Immature natural killer cell (primary cell): ENCODE measurements at regions not wholly inside any gene's neighbourhood (a gene's known extent, or its start where the extent isn't known, plus 50 kb on each side); places are given as distances from the start of the nearest gene placed in this dataset.
"Not testable (repeated sequence)": the region's sequence is repeated elsewhere in the genome, so short reads cannot be mapped to it uniquely, and the experiment has no call there.

ENCODE experiments used
- DNase-seq, 3 donors: peaks; one replicate each; pipeline ENCODE4 v3.0.0; 2022; ENCODE audit warnings: mixed read lengths in 1 of 3
- H3K27ac Mint-ChIP-seq, 6 donors: one replicate each; pipeline ENCODE4 v1.8.0; 2020; ENCODE audit warnings: mixed read lengths in 6 of 6, mild to moderate bottlenecking in 5 of 6, inconsistent platforms in 4 of 6, moderate library complexity in 3 of 6
- H3K27me3 Mint-ChIP-seq, 3 donors: one replicate each; pipeline ENCODE4 v1.8.0; 2020 to 2021; ENCODE audit warnings: low read depth in 3 of 3, mild to moderate bottlenecking in 3 of 3, mixed read lengths in 3 of 3, moderate library complexity in 3 of 3, inconsistent platforms in 1 of 3
- H3K36me3 Mint-ChIP-seq, 3 donors: one replicate each; pipeline ENCODE4 v1.8.0; 2020; ENCODE audit warnings: mixed read lengths in 3 of 3, inconsistent platforms in 2 of 3, mild to moderate bottlenecking in 2 of 3
- H3K4me1 Mint-ChIP-seq, 2 donors: one replicate each; pipeline ENCODE4 v1.8.0; 2020; ENCODE audit warnings: inconsistent platforms in 2 of 2, mild to moderate bottlenecking in 2 of 2, mixed read lengths in 2 of 2, moderate library complexity in 1 of 2
- H3K4me3 Mint-ChIP-seq, 5 donors: one replicate each; pipeline ENCODE4 v1.8.0; 2020; ENCODE audit warnings: mild to moderate bottlenecking in 5 of 5, mixed read lengths in 5 of 5, inconsistent platforms in 3 of 5, moderate library complexity in 3 of 5
- H3K9me3 Mint-ChIP-seq, 6 donors: one replicate each; pipeline ENCODE4 v1.8.0; 2020; ENCODE audit warnings: mild to moderate bottlenecking in 6 of 6, mixed read lengths in 6 of 6, inconsistent platforms in 4 of 6, moderate library complexity in 3 of 6

DNA sequence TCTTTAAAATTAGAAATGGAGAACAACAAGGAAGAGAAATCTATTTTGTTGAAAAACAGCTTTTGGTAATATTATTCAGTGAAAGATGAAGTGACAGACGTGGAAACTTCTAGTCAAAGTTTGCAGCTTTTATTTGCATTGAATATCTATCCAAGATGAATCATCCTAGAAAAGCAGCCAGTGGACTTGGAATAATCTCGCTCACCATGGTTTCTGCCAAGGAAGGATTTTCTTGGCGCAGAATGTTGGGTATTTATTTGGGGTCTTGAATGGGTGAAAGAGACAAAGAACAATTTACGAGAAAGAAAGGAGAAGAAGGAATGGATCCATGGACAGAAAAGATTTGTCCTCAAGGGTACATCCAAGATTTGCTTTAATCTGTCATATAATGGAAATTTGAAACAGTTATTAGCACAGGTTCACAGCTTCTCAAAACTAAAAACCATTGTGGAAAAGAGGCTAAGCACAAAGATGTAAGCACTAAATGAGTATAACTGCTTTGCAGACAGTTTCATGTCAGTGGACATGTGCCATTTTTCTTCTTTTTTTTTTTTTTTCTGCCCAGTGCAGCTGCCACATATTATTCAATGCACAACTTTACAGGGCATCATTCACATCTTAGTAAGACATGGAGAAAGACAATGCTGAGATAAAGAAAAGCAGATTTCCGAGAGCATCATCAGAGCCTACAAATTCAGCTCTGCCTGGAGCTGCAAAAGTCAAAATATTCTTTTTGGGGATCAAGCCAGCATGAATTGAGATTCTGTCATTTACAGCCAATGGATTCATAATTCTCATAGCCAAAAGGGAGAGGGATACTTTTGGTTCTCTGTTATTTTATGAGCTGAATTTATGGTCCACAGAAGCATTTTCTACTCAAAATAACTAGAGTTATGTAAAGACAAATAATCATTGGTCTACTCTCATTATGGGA lies 333.7 kb downstream of the DAD1 start:
- no peak for DNase-seq
- Mint-ChIP-seq H3K4me3 (no peak overlapping the region), H3K27me3 (peaks cover 0 to 14% (median 9%) of the 10 kb centered on the region in 3 donors), H3K27ac (no peak overlapping the region), H3K4me1 (no peaks in the 10 kb centered on the region), H3K9me3 (peaks cover 0 to 1% (median 0%) of the 10 kb centered on the region in 6 donors), H3K36me3 (no peaks in the 10 kb centered on the region)

DNA sequence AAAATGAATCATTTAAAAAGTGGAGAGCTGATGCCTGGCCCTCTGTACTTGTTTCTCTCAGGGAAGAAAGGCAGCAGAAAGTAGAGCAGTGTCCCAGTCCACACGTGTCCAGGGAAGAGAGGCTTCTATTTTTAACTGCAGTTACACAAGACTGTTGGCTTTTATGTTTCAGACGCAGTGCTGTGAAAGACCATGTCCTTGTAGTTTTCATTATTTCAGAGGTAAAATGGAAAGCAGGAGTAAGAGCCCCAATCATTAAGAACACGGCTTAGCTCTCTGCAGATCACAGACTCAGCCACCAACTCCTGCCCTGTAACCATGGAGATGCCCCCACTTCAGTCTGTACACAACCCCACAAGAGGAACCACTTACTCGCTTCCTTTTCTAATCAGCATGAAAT lies 336.3 kb downstream of the DAD1 start:
- Mint-ChIP-seq H3K36me3 (no peaks in the 10 kb centered on the region), H3K4me3 (no peak overlapping the region), H3K4me1 (no peaks in the 10 kb centered on the region), H3K9me3 (no peaks in the 10 kb centered on the region), H3K27me3 (peaks cover 0 to 8% (median 7%) of the 10 kb centered on the region in 3 donors), H3K27ac (no peak overlapping the region)
- no peak for DNase-seq

DNA sequence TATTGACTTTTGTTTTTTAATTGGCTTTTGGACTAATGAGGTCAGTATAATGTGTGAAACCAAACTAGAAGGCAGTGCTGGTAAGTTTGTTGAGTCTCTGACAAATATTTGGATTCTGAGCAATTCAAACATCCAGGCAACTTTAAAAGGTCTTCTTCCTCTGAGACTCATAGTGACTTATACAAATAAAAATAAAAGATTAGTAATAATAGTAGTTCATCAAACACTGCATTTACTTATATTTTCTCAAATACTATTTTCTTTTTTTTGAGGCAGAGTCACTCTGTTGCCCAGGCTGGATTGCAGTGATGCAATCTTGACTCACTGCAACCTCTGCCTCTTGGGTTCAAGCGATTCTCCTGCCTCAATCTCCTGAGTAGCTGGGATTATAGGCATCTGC lies 337.9 kb downstream of the DAD1 start:
- H3K36me3 Mint-ChIP-seq, result no peaks in the 10 kb centered on the region
- no peaks in the 10 kb centered on the region for H3K4me1 Mint-ChIP-seq
- H3K9me3 Mint-ChIP-seq, result no peaks in the 10 kb centered on the region
- no peak for DNase-seq
- no peak overlapping the region for H3K27ac Mint-ChIP-seq
- peaks cover under 1 to 8% (median 7%) of the 10 kb centered on the region in 3 donors for H3K27me3 Mint-ChIP-seq
- H3K4me3 Mint-ChIP-seq, result no peak overlapping the region

DNA sequence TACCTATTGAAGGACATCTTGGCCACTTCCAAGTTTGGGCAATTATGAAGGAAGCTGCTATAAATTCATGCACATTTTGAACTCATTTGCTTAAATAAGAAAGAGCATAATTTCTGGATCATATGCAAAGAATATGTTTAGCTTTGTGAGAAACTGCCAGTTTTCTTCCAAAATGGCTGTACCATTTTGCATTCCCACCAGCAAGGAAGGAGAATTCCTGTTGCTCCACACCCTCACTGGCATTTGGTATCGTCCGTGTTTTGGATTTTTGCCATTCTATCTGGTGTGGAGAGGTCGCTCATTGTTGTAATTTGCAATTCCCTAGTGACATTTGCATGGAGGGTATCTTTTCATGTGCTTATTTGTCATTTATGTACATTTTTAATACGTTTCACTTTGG lies 339.3 kb downstream of the DAD1 start:
- Mint-ChIP-seq H3K27me3 (peaks cover 2 to 8% (median 7%) of the 10 kb centered on the region in 3 donors), H3K36me3 (no peaks in the 10 kb centered on the region), H3K4me3 (no peak overlapping the region), H3K27ac (no peak overlapping the region), H3K9me3 (no peaks in the 10 kb centered on the region), H3K4me1 (no peaks in the 10 kb centered on the region)
- no peak for DNase-seq

DNA sequence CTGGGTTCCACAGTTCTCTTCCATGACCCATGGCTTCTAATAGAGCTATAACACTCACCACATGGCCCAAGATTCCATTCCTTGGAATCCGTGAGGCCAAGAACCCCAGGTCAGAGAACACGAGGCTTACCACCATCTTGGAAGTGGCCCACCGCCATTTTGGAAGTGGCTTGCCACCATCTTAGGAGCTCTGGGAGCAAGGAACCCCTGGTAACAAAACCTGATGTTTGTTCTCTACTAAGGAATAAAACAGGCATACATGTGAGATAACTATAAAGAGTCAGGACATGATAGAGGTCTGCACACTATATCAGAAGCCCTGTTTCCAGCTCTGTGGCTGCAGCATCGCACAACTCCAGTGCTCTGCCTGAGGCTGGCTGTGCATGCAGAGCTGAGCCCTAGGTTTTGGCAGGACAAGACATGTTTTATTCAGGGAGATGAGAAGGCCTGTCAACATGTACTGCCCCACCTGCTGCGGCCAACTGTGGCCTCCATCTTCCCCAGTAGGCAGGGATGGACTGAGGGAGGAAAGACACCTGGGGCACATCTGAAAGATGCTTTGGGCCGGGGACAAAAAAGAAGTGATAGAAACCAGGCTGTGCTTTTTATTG lies 344.9 kb downstream of the DAD1 start:
- H3K36me3 Mint-ChIP-seq, result no peaks in the 10 kb centered on the region
- no peak for DNase-seq
- peaks cover 3 to 6% (median 5%) of the 10 kb centered on the region in 3 donors for H3K27me3 Mint-ChIP-seq
- H3K4me1 Mint-ChIP-seq, result no peaks in the 10 kb centered on the region
- H3K4me3 Mint-ChIP-seq, result no peak overlapping the region
- H3K27ac Mint-ChIP-seq, result no peak overlapping the region
- no peaks in the 10 kb centered on the region for H3K9me3 Mint-ChIP-seq

DNA sequence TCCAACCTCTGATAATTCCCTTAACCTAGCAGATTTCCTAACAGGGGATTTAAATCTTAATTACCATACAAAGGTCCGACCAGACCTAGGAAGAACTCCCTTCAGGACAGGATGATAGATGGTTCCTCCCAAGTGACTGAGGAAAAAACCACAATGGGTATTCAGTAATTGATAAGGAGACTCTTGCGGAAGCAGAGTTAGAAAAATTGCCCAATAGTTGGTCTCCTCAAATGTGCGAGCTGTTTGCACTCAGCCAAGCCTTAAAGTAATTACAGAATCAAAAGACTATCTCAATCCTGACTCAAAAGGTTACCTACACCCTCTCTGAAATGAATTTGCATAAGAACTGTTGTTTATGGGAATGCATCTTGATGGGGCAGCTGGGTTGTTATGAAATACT lies 350.7 kb downstream of the DAD1 start:
- not testable (repeated sequence) for DNase-seq, H3K27me3 Mint-ChIP-seq, H3K27ac Mint-ChIP-seq, H3K36me3 Mint-ChIP-seq, H3K4me1 Mint-ChIP-seq, H3K4me3 Mint-ChIP-seq, H3K9me3 Mint-ChIP-seq

DNA sequence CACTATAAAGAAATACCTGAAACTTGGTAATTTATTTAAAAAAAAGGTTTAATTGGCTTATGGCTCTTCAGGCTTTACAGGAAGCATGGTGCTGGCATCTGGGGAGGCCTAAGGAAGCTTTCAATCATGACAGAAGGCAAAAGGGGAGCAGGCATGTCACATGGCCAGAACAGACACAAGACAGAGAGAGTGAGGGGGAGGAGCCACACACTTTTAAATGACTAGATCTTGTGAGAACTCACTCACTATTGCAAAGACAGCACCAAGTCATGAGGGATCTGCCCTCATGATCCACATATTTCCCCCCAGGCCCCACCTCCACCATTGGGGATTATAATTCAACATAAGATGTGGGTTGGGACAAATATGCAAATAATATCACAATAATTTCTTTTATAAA lies 355.6 kb downstream of the DAD1 start:
- H3K27ac Mint-ChIP-seq, result no peak overlapping the region
- H3K4me3 Mint-ChIP-seq, result no peak overlapping the region
- peaks cover 1 to 4% (median 4%) of the 10 kb centered on the region in 3 donors for H3K27me3 Mint-ChIP-seq
- no peak for DNase-seq
- no peaks in the 10 kb centered on the region for H3K36me3 Mint-ChIP-seq
- peaks cover 0 to 2% (median 0%) of the 10 kb centered on the region in 6 donors for H3K9me3 Mint-ChIP-seq
- peaks cover 31 to 32% of the 10 kb centered on the region in 2 donors for H3K4me1 Mint-ChIP-seq

DNA sequence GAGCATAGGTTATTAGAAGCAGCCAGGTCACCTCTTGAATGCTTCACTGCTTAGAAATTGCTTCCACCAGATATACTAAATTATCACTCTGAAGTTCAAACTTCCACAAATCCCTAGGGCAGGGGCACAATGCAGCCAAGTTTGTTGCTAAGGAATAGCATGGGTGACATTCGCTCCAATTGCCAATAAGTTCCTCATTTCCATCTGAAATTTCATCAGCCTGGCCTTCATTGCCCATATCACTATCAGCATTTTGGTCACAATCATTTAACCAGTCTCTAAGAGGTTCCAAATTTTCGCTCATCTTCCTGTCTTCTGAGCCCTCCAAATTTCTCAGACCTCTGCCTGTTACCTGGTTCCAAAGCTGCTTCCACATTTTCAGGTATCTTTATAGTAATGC lies 356.1 kb downstream of the DAD1 start:
- DNase-seq, result no peak
- Mint-ChIP-seq H3K27ac (no peak overlapping the region), H3K27me3 (peaks cover 1 to 4% (median 4%) of the 10 kb centered on the region in 3 donors), H3K4me1 (peaks cover 31 to 32% of the 10 kb centered on the region in 2 donors), H3K4me3 (no peak overlapping the region), H3K9me3 (peaks cover 0 to 2% (median 0%) of the 10 kb centered on the region in 6 donors), H3K36me3 (no peaks in the 10 kb centered on the region)

DNA sequence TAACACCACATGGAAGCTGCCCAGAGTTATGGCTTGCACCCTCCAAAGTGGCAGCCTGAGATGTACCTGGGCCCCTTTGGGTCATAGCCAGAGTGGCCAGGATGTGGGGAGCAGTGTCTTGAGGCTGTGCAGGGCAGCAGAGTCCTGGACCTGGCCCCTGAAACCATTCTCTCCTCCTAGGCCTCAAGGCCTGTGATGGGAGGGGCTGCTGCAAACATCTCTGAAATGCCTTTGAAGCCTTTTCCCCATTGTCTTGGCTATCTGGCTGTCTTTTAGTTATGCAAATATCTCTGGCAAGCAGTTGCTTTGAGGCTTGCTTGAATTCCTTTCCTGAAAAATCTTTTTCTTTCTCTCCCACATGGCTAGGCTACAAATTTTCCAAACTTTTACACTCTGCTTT lies 356.5 kb downstream of the DAD1 start:
- H3K27ac Mint-ChIP-seq, result no peak overlapping the region
- H3K27me3 Mint-ChIP-seq, result peaks cover 0 to 4% (median 2%) of the 10 kb centered on the region in 3 donors
- H3K9me3 Mint-ChIP-seq, result peaks cover 0 to 2% (median 0%) of the 10 kb centered on the region in 6 donors
- H3K4me1 Mint-ChIP-seq, result peaks cover 31 to 32% of the 10 kb centered on the region in 2 donors
- H3K36me3 Mint-ChIP-seq, result no peaks in the 10 kb centered on the region
- no peak overlapping the region for H3K4me3 Mint-ChIP-seq
- DNase-seq, result no peak

DNA sequence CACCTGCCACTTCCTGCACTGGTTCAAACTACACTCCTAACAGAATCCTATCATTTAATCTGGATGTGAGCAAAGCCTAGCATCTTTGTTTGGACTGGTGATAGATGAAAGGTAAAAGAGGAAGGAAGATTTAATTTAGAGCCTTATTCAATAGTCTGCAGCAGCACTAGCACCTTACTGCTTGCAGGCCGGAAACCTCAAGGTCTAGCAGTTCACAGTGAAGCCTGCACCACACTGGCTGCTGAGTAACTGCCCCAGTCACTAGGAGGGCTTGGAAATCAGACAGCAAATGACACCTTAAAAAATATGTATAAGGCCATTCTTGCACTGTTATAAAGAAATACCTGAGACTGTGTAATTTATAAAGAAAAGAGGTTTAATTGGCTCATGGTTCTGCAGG lies 358.0 kb downstream of the DAD1 start:
- H3K36me3 Mint-ChIP-seq, result no peaks in the 10 kb centered on the region
- H3K27ac Mint-ChIP-seq, result peak overlapping the region; percentile 3 to 73 (median 68)
- peaks cover 0 to 2% (median 0%) of the 10 kb centered on the region in 6 donors for H3K9me3 Mint-ChIP-seq
- DNase-seq, result peak; percentile 51 to 58 (median 52)
- peaks cover 0 to 4% (median 2%) of the 10 kb centered on the region in 3 donors for H3K27me3 Mint-ChIP-seq
- H3K4me1 Mint-ChIP-seq, result peaks cover 38 to 42% of the 10 kb centered on the region in 2 donors
- peak overlapping the region; percentile 5 to 54 (median 52) for H3K4me3 Mint-ChIP-seq

DNA sequence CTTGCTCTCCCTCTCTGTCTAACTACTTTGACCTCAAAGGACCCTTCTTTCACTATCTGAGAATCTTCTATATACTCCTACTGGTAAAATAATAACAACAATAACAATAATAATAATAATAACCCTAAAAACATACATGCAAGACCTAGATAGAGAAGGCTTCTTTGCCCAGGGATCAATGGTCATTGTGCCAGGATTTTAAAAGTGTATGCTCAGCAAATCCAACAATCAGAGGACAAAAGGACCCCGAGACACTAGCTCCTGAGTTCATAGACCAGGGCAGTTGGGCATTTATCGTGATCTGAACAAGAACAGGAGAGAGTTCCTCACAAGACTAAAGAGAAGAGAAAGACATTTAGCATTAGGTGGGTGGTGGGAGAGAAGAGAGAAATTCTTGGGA lies 358.5 kb downstream of the DAD1 start:
- Mint-ChIP-seq H3K4me3 (peak overlapping the region; percentile 5 to 54 (median 52)), H3K27ac (peak overlapping the region in 3 of 6 donors; percentile 3 to 73 (median 66)), H3K27me3 (peaks cover 0 to 4% (median 2%) of the 10 kb centered on the region in 3 donors), H3K9me3 (peaks cover 0 to 2% (median 0%) of the 10 kb centered on the region in 6 donors), H3K4me1 (peaks cover 39 to 42% of the 10 kb centered on the region in 2 donors), H3K36me3 (no peaks in the 10 kb centered on the region)
- DNase-seq, result no peak

DNA sequence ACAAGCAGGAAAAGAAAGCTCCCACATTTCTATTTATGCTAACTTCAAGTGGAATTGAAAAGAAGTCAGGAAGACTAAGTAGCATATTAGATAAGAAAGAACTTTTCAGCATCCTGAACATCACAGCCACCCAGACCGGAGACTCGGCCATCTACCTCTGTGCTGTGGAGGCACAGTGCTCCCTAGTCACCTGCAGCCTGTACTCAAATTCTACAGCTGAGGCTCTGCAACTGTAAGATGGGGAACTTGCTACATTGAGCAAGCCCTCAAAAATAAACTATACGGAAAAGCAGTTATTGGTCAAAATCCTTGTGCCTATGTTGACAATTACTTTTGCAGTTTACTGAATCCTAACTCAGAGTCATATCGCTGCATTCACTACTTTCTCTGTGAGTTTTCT lies 361.9 kb downstream of the DAD1 start:
- Mint-ChIP-seq H3K9me3 (no peaks in the 10 kb centered on the region), H3K27ac (no peak overlapping the region), H3K36me3 (no peaks in the 10 kb centered on the region), H3K27me3 (peaks cover 2 to 9% (median 2%) of the 10 kb centered on the region in 3 donors), H3K4me3 (no peak overlapping the region), H3K4me1 (peaks cover 35 to 36% of the 10 kb centered on the region in 2 donors)
- DNase-seq, result no peak

DNA sequence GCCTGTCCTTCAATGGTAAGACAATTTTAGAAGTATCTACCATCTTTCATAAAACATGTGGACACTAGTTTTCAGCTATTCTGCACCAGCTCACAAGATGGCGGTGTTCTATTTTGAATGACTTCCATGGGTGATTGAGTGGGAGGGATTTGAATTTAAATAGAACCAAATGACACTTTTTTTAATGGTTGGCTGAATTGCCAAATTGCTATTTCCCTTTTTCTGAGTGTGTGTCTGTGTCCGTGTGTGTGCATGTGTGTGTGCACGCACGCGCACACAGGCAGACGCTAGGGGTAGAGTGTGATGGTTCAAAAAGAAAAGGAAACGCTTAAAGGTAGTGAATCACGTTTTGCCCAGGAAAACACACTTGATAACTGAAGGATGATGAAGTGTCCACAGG lies 362.6 kb downstream of the DAD1 start:
- no peaks in the 10 kb centered on the region for H3K36me3 Mint-ChIP-seq
- H3K27me3 Mint-ChIP-seq, result peaks cover 5 to 9% (median 7%) of the 10 kb centered on the region in 3 donors
- H3K9me3 Mint-ChIP-seq, result no peaks in the 10 kb centered on the region
- H3K27ac Mint-ChIP-seq, result peak overlapping the region in 1 of 6 donors; percentile 1
- peak; percentile 22 to 32 (median 30) for DNase-seq
- H3K4me3 Mint-ChIP-seq, result peak overlapping the region; percentile 15 to 79 (median 53)
- peaks cover 28 to 30% of the 10 kb centered on the region in 2 donors for H3K4me1 Mint-ChIP-seq

DNA sequence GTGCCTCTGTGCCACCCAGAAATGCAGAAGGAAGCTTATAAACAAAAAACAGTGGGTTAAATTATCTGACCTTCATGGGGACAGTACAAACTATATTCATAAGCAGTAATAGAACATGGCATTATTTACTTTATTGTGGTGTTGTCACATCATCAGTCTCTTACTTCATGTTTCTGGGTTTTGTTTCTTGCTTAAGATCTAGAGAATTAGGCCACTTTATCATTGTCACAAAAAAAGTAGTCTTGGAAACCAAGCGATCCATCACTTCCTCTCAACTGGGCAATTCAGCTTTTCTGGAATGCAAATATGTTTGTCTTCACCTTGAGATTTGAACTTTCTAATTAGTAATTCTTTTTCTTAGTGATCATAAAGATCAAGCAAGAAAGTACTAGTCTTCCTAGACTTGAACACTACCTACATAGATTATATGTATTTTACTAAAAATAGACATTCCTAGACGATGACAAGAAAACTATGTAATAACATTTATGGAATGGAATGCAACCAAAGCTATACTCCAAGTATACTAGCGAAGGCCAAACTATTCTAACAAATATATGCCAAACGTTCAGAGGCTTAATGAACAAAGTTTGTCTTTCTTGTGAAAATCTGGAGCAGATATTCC lies 363.4 kb downstream of the DAD1 start:
- H3K27me3 Mint-ChIP-seq, result peaks cover 5 to 9% (median 7%) of the 10 kb centered on the region in 3 donors
- H3K36me3 Mint-ChIP-seq, result no peaks in the 10 kb centered on the region
- peak overlapping the region in 1 of 5 donors; percentile 8 for H3K4me3 Mint-ChIP-seq
- no peak for DNase-seq
- no peaks in the 10 kb centered on the region for H3K9me3 Mint-ChIP-seq
- no peak overlapping the region for H3K27ac Mint-ChIP-seq
- H3K4me1 Mint-ChIP-seq, result peaks cover 20 to 22% of the 10 kb centered on the region in 2 donors
